ENCODE measurements at regions not wholly inside any gene's neighbourhood (a gene's known extent, or its start where the extent isn't known, plus 50 kb on each side); places are given as distances from the start of the nearest gene placed in this dataset.

DNA sequence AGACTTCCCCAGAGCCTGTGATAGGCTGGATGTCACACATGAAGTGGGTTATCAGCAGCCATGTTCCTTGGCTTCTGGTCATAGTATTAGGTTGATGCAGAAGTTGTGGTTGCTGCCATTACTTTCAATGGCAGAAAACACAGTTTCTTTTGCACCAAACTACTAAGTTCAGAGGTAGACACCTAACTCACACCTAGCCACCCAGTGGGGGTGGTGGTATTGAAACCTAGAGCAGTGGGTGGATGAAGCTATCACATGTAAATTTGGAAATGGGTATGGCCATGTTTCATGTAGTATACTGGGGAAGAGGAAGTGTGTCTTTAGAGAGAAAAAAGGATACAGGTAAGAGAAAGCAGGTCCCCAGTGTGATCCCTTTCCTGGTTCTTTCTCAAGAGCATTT, 347.9 kb upstream of the SEMA6A start:
- TF ChIP-seq, protein P1, sequence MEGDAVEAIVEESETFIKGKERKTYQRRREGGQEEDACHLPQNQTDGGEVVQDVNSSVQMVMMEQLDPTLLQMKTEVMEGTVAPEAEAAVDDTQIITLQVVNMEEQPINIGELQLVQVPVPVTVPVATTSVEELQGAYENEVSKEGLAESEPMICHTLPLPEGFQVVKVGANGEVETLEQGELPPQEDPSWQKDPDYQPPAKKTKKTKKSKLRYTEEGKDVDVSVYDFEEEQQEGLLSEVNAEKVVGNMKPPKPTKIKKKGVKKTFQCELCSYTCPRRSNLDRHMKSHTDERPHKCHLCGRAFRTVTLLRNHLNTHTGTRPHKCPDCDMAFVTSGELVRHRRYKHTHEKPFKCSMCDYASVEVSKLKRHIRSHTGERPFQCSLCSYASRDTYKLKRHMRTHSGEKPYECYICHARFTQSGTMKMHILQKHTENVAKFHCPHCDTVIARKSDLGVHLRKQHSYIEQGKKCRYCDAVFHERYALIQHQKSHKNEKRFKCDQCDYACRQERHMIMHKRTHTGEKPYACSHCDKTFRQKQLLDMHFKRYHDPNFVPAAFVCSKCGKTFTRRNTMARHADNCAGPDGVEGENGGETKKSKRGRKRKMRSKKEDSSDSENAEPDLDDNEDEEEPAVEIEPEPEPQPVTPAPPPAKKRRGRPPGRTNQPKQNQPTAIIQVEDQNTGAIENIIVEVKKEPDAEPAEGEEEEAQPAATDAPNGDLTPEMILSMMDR (conservative IDR thresholded peaks at IDR 0.05; ENCODE audit: low read depth in 2 of 2): no peak
- TF ChIP-seq, protein P2, sequence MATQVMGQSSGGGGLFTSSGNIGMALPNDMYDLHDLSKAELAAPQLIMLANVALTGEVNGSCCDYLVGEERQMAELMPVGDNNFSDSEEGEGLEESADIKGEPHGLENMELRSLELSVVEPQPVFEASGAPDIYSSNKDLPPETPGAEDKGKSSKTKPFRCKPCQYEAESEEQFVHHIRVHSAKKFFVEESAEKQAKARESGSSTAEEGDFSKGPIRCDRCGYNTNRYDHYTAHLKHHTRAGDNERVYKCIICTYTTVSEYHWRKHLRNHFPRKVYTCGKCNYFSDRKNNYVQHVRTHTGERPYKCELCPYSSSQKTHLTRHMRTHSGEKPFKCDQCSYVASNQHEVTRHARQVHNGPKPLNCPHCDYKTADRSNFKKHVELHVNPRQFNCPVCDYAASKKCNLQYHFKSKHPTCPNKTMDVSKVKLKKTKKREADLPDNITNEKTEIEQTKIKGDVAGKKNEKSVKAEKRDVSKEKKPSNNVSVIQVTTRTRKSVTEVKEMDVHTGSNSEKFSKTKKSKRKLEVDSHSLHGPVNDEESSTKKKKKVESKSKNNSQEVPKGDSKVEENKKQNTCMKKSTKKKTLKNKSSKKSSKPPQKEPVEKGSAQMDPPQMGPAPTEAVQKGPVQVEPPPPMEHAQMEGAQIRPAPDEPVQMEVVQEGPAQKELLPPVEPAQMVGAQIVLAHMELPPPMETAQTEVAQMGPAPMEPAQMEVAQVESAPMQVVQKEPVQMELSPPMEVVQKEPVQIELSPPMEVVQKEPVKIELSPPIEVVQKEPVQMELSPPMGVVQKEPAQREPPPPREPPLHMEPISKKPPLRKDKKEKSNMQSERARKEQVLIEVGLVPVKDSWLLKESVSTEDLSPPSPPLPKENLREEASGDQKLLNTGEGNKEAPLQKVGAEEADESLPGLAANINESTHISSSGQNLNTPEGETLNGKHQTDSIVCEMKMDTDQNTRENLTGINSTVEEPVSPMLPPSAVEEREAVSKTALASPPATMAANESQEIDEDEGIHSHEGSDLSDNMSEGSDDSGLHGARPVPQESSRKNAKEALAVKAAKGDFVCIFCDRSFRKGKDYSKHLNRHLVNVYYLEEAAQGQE (IDR thresholded peaks at IDR 0.05; ENCODE audit: unreplicated experiment): no peak
- TF ChIP-seq EZH2 (IDR thresholded peaks at IDR 0.05; ENCODE audit: low read depth, unreplicated experiment): no peak
- TF ChIP-seq POLR2AphosphoS5 (IDR thresholded peaks at IDR 0.05; ENCODE audit: low read depth): no peak
- TF ChIP-seq EZH2phosphoT487 (IDR thresholded peaks at IDR 0.05; ENCODE audit: unreplicated experiment): no peak
- no peak for TF ChIP-seq JUNB (IDR thresholded peaks at IDR 0.05; ENCODE audit: unreplicated experiment)
- no peak for TF ChIP-seq NANOG (IDR thresholded peaks at IDR 0.05; ENCODE audit: borderline replicate concordance)
- no peak for TF ChIP-seq CREB1 (CRISPR knock-in tag; IDR thresholded peaks at IDR 0.05; ENCODE audit: low read depth)
- TF ChIP-seq, protein P3, sequence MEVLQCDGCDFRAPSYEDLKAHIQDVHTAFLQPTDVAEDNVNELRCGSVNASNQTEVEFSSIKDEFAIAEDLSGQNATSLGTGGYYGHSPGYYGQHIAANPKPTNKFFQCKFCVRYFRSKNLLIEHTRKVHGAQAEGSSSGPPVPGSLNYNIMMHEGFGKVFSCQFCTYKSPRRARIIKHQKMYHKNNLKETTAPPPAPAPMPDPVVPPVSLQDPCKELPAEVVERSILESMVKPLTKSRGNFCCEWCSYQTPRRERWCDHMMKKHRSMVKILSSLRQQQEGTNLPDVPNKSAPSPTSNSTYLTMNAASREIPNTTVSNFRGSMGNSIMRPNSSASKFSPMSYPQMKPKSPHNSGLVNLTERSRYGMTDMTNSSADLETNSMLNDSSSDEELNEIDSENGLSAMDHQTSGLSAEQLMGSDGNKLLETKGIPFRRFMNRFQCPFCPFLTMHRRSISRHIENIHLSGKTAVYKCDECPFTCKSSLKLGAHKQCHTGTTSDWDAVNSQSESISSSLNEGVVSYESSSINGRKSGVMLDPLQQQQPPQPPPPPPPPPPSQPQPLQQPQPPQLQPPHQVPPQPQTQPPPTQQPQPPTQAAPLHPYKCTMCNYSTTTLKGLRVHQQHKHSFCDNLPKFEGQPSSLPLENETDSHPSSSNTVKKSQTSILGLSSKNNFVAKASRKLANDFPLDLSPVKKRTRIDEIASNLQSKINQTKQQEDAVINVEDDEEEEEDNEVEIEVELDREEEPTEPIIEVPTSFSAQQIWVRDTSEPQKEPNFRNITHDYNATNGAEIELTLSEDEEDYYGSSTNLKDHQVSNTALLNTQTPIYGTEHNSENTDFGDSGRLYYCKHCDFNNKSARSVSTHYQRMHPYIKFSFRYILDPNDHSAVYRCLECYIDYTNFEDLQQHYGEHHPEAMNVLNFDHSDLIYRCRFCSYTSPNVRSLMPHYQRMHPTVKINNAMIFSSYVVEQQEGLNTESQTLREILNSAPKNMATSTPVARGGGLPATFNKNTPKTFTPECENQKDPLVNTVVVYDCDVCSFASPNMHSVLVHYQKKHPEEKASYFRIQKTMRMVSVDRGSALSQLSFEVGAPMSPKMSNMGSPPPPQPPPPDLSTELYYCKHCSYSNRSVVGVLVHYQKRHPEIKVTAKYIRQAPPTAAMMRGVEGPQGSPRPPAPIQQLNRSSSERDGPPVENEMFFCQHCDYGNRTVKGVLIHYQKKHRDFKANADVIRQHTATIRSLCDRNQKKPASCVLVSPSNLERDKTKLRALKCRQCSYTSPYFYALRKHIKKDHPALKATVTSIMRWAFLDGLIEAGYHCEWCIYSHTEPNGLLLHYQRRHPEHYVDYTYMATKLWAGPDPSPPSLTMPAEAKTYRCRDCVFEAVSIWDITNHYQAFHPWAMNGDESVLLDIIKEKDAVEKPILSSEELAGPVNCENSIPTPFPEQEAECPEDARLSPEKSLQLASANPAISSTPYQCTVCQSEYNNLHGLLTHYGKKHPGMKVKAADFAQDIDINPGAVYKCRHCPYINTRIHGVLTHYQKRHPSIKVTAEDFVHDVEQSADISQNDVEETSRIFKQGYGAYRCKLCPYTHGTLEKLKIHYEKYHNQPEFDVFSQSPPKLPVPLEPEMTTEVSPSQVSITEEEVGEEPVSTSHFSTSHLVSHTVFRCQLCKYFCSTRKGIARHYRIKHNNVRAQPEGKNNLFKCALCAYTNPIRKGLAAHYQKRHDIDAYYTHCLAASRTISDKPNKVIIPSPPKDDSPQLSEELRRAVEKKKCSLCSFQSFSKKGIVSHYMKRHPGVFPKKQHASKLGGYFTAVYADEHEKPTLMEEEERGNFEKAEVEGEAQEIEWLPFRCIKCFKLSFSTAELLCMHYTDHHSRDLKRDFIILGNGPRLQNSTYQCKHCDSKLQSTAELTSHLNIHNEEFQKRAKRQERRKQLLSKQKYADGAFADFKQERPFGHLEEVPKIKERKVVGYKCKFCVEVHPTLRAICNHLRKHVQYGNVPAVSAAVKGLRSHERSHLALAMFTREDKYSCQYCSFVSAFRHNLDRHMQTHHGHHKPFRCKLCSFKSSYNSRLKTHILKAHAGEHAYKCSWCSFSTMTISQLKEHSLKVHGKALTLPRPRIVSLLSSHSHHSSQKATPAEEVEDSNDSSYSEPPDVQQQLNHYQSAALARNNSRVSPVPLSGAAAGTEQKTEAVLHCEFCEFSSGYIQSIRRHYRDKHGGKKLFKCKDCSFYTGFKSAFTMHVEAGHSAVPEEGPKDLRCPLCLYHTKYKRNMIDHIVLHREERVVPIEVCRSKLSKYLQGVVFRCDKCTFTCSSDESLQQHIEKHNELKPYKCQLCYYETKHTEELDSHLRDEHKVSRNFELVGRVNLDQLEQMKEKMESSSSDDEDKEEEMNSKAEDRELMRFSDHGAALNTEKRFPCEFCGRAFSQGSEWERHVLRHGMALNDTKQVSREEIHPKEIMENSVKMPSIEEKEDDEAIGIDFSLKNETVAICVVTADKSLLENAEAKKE (CRISPR knock-in tag; IDR thresholded peaks at IDR 0.05): no peak

Measured in GM23338 (cell line).